Esophagus muscularis mucosa (tissue), 4 donors: ENCODE measurements at regions not wholly inside any gene's neighbourhood (a gene's known extent, or its start where the extent isn't known, plus 50 kb on each side); places are given as distances from the start of the nearest gene placed in this dataset.

Experiments
- CTCF ChIP-seq, 3 experiments: fragments of 200-600 bp in 2 of 3; fragments of 450-650 bp in 1 of 3; sonication (generic) in 2 of 3; IDR thresholded peaks; one replicate each; pipeline ENCODE4 v1.5.1; 2017 to 2019; ENCODE audit warnings: antibody characterized with exemption in 3 of 3, mild to moderate bottlenecking in 2 of 3, moderate library complexity in 1 of 3
- EP300 ChIP-seq: sonication (generic); formaldehyde crosslinking; IDR thresholded peaks from one replicate; pipeline ENCODE4 v1.6.1; 2017; ENCODE audit warnings: antibody characterized with exemption
- POLR2A ChIP-seq: fragments of 450-650 bp; IDR thresholded peaks from one replicate; pipeline ENCODE4 v1.6.1; 2017; ENCODE audit warnings: antibody characterized with exemption, moderate library complexity, mild to moderate bottlenecking, low read depth
- POLR2AphosphoS5 ChIP-seq, 2 donors: sonication (generic); formaldehyde crosslinking; IDR thresholded peaks; one replicate each; pipeline ENCODE4 v1.6.1; 2017; ENCODE audit warnings: antibody characterized with exemption in 2 of 2

GRCh38 chr3:124149081-124149480 is 157.2 kb upstream of the ROPN1 start:
- TF ChIP-seq CTCF (IDR thresholded peaks at IDR 0.05) = no peak
- TF ChIP-seq POLR2A = no peak
- no peak for TF ChIP-seq POLR2AphosphoS5 (IDR thresholded peaks at IDR 0.05)
- TF ChIP-seq EP300 = no peak
